ENCODE measurements at regions not wholly inside any gene's neighbourhood (a gene's known extent, or its start where the extent isn't known, plus 50 kb on each side); places are given as distances from the start of the nearest gene placed in this dataset.

- no peak overlapping the region for H2AFZ ChIP-seq (ENCODE audit: low read depth)
- H3F3A ChIP-seq (replicated peaks; ENCODE audit: insufficient read depth), result no peaks in the 10 kb centered on the region
- no peak overlapping the region for H3K4me2 ChIP-seq
- H3K36me3 ChIP-seq (replicated peaks in 1 of 2; ENCODE audit: control insufficient read depth in 1 of 2, insufficient read depth in 2 of 2, low read length in 1 of 2), result no peaks in the 10 kb centered on the region
- ChIA-PET POLR2A (no interaction called here), CTCF (interaction anchor here (0.6 to 7.9 kb wide), 8 partner anchors 10 to 690 kb away, joined by 3 to 101 read pairs (median 25); partner anchors contain the start of gene RASGRP1)
- H3K9me2 ChIP-seq, result no peaks in the 10 kb centered on the region
- H4K20me1 ChIP-seq (ENCODE audit: insufficient read depth), result no peaks in the 10 kb centered on the region
- no peak overlapping the region for H3K27ac ChIP-seq (ENCODE audit: low read depth in 2 of 2, low read length in 1 of 2)
- no peaks in the 10 kb centered on the region for H3K79me2 ChIP-seq (ENCODE audit: insufficient read depth)
- peaks cover 0 to 12% of the 10 kb centered on the region in 2 experiments; a peak in 2 of 4 replicates for H3K4me1 ChIP-seq (ENCODE audit: control insufficient read depth in 1 of 2, insufficient read depth in 2 of 2, low read depth in 1 of 2, low read length in 1 of 2)
- DNase-seq, result no peak
- TF ChIP-seq POLR2AphosphoS5 (IDR thresholded peaks at IDR 0.05; ENCODE audit: low read depth, low read length), result no peak
- H3K4me3 ChIP-seq (ENCODE audit: low read depth in 2 of 2, low read length in 1 of 2), result no peak overlapping the region
- H3K9me3 ChIP-seq, result no peaks in the 10 kb centered on the region
- H3K9ac ChIP-seq, result no peak overlapping the region
- H3K27me3 ChIP-seq (ENCODE audit: insufficient read depth), result no peaks in the 10 kb centered on the region
- WGBS (ENCODE audit: low lambda C conversion rate), result 79% methylated on average over 4 of the region's 4 CpGs
Observed at GRCh38 chr15:38685686-38686339, 121.2 kb upstream of the RASGRP1 start.

GRCh38 chr15:38687340-38687739 lies 122.7 kb upstream of the RASGRP1 start:
- Histone ChIP-seq H3K9me3 (no peaks in the 10 kb centered on the region), H3K9ac (no peak overlapping the region), H3K27ac (ENCODE audit: low read depth in 2 of 2, low read length in 1 of 2) (peak overlapping the region in 1 of 2 experiments; percentile 64; a peak in 1 of 4 replicates), H2AFZ (ENCODE audit: low read depth) (no peak overlapping the region), H3K9me2 (no peaks in the 10 kb centered on the region), H3K36me3 (replicated peaks in 1 of 2; ENCODE audit: control insufficient read depth in 1 of 2, insufficient read depth in 2 of 2, low read length in 1 of 2) (no peaks in the 10 kb centered on the region), H3F3A (replicated peaks; ENCODE audit: insufficient read depth) (no peaks in the 10 kb centered on the region), H3K4me1 (ENCODE audit: control insufficient read depth in 1 of 2, insufficient read depth in 2 of 2, low read depth in 1 of 2, low read length in 1 of 2) (peaks cover 0 to 12% of the 10 kb centered on the region in 2 experiments; a peak in 2 of 4 replicates), H3K79me2 (ENCODE audit: insufficient read depth) (no peaks in the 10 kb centered on the region), H4K20me1 (ENCODE audit: insufficient read depth) (no peaks in the 10 kb centered on the region), H3K27me3 (ENCODE audit: insufficient read depth) (no peaks in the 10 kb centered on the region), H3K4me2 (no peak overlapping the region), H3K4me3 (ENCODE audit: low read depth in 2 of 2, low read length in 1 of 2) (no peak overlapping the region)
- WGBS (ENCODE audit: low lambda C conversion rate), result 21% methylated on average over 2 of the region's 2 CpGs
- POLR2A ChIA-PET, result no interaction called here
- TF ChIP-seq CHD2 (IDR thresholded peaks at IDR 0.05; ENCODE audit: low read length, partially characterized antibody) (no peak), POLR2AphosphoS5 (IDR thresholded peaks at IDR 0.05; ENCODE audit: low read depth, low read length) (no peak), YY1 (IDR thresholded peaks at IDR 0.05; ENCODE audit: low read depth) (no peak), TCF12 (IDR thresholded peaks at IDR 0.05) (peak; percentile 51)
- CTCF ChIA-PET, result interaction anchor here (0.6 to 7.9 kb wide), 12 partner anchors 8 to 820 kb away, joined by 3 to 101 read pairs (median 6); partner anchors contain the start of gene RASGRP1
- no peak for DNase-seq

GRCh38 chr15:38687775-38688495 lies 123.3 kb upstream of the RASGRP1 start:
- no peaks in the 10 kb centered on the region for H3F3A ChIP-seq (replicated peaks; ENCODE audit: insufficient read depth)
- H3K9me2 ChIP-seq, result no peaks in the 10 kb centered on the region
- no peak overlapping the region for H3K4me2 ChIP-seq
- no peak overlapping the region for H3K4me3 ChIP-seq (ENCODE audit: low read depth in 2 of 2, low read length in 1 of 2)
- TF ChIP-seq ELF1 (IDR thresholded peaks at IDR 0.05), result no peak
- TF ChIP-seq RXRA (IDR thresholded peaks at IDR 0.05; ENCODE audit: borderline replicate concordance, low read depth), result no peak
- no peak for TF ChIP-seq PBX3 (IDR thresholded peaks at IDR 0.05)
- no peak for TF ChIP-seq SIN3A (IDR thresholded peaks at IDR 0.05; ENCODE audit: borderline replicate concordance, low read depth, low read length)
- no peak for TF ChIP-seq USF1 (IDR thresholded peaks at IDR 0.05; ENCODE audit: borderline replicate concordance, low read depth)
- TF ChIP-seq MEF2A (IDR thresholded peaks at IDR 0.05; ENCODE audit: borderline replicate concordance, low read depth), result no peak
- H3K9me3 ChIP-seq, result no peaks in the 10 kb centered on the region
- H3K27ac ChIP-seq (ENCODE audit: low read depth in 2 of 2, low read length in 1 of 2), result peak overlapping the region in 1 of 2 experiments; percentile 64; a peak in 1 of 4 replicates
- H2AFZ ChIP-seq (ENCODE audit: low read depth), result no peak overlapping the region
- H3K27me3 ChIP-seq (ENCODE audit: insufficient read depth), result no peaks in the 10 kb centered on the region
- H3K9ac ChIP-seq, result no peak overlapping the region
- no peaks in the 10 kb centered on the region for H3K36me3 ChIP-seq (replicated peaks in 1 of 2; ENCODE audit: control insufficient read depth in 1 of 2, insufficient read depth in 2 of 2, low read length in 1 of 2)
- peaks cover 0 to 12% of the 10 kb centered on the region in 2 experiments; a peak in 2 of 4 replicates for H3K4me1 ChIP-seq (ENCODE audit: control insufficient read depth in 1 of 2, insufficient read depth in 2 of 2, low read depth in 1 of 2, low read length in 1 of 2)
- no peaks in the 10 kb centered on the region for H4K20me1 ChIP-seq (ENCODE audit: insufficient read depth)
- no peak for DNase-seq
- 93% methylated on average over 7 of the region's 7 CpGs for WGBS (ENCODE audit: low lambda C conversion rate)
- POLR2A ChIA-PET, result no interaction called here
- H3K79me2 ChIP-seq (ENCODE audit: insufficient read depth), result no peaks in the 10 kb centered on the region
- CTCF ChIA-PET, result interaction anchor here (0.6 to 7.9 kb wide), 11 partner anchors 11 to 1069 kb away, joined by 3 to 101 read pairs (median 4); partner anchors contain the start of gene RASGRP1

All from SK-N-SH (cell line).